Erythroblast (primary cell): ENCODE measurements at regions not wholly inside any gene's neighbourhood (a gene's known extent, or its start where the extent isn't known, plus 50 kb on each side); places are given as distances from the start of the nearest gene placed in this dataset.

Experiments
- GATA1 ChIP-seq: IDR thresholded peaks from 2 replicates; pipeline ENCODE4 v1.6.1; 2011; ENCODE audit warnings: low read depth, mild to moderate bottlenecking, control low read depth, low read length, moderate library complexity
- POLR2A ChIP-seq: IDR thresholded peaks from 2 replicates; pipeline ENCODE4 v1.6.1; 2011; ENCODE audit warnings: mild to moderate bottlenecking, low read length

GRCh38 chr20:22825546-22825945, 209.6 kb upstream of the SSTR4 start:
- TF ChIP-seq POLR2A (no peak), GATA1 (no peak)
